Heart right ventricle (tissue), 16 donors: ENCODE measurements at regions not wholly inside any gene's neighbourhood (a gene's known extent, or its start where the extent isn't known, plus 50 kb on each side); places are given as distances from the start of the nearest gene placed in this dataset.

Experiments used
- ATAC-seq, 8 donors: fragments of 200-7000 bp; cut with Tn5 transposase; one replicate each; pipeline ENCODE4 v1.9.1; 2020; ENCODE audit warnings: mild to moderate bottlenecking in 8 of 8, moderate library complexity in 8 of 8, moderate number of reproducible peaks in 1 of 8
- DNase-seq, 2 donors: peaks; one replicate each; pipeline ENCODE4 v3.0.0-alpha.2; 2020
- H3K27ac ChIP-seq, 10 donors: fragments of 200-600 bp; sonication (generic) in 2 of 10; one replicate each; pipeline versions ENCODE4 v1.5.0 to v1.8.0; 2020 to 2022; ENCODE audit warnings: mild to moderate bottlenecking in 3 of 10
- H3K27me3 ChIP-seq, 7 donors: fragments of 200-600 bp; one replicate each; pipeline ENCODE4 v1.8.0; 2021 to 2022; ENCODE audit warnings: mild to moderate bottlenecking in 2 of 7
- H3K36me3 ChIP-seq, 9 donors: fragments of 200-600 bp; sonication (generic) in 1 of 9; one replicate each; pipeline versions ENCODE4 v1.5.0 to v1.8.0; 2020 to 2022; ENCODE audit warnings: mild to moderate bottlenecking in 2 of 9
- H3K4me1 ChIP-seq, 9 donors: fragments of 200-600 bp; sonication (generic) in 1 of 9; one replicate each; pipeline versions ENCODE4 v1.5.0 to v1.8.0; 2020 to 2022; ENCODE audit warnings: mild to moderate bottlenecking in 4 of 9
- H3K4me3 ChIP-seq, 10 donors: fragments of 200-600 bp; sonication (generic) in 2 of 10; one replicate each; pipeline versions ENCODE4 v1.5.0 to v1.8.0; 2020 to 2022; ENCODE audit warnings: mild to moderate bottlenecking in 7 of 10, moderate library complexity in 2 of 10
- H3K9me3 ChIP-seq, 11 donors: fragments of 200-600 bp in 10 of 11; sonication (generic) in 2 of 11; one replicate each; pipeline versions ENCODE4 v1.5.0 to v1.8.0; 2013 to 2022; ENCODE audit warnings: mild to moderate bottlenecking in 2 of 11, control low read depth in 1 of 11, moderate library complexity in 1 of 11
- WGBS, 2 donors: extraction: QIAGEN DNeasy Blood & Tissue Kit; methylation state at CpG; one replicate each; pipeline ENCODE4 v1.1.7; 2013; ENCODE audit warnings: inconsistent platforms in 1 of 2; 5-methylcytosine and 5-hydroxymethylcytosine counted together
- intact Hi-C, 10 donors: fragments of 100-400 bp; cut with DNase I; formaldehyde crosslinking; loops; one replicate each; pipeline versions ENCODE4 v1.11.1 to v1.14.2; 2022
- TF ChIP-seq, protein P1 (sequence below), 9 donors: fragments of 200-600 bp; sonication (generic) in 2 of 9; IDR thresholded peaks; one replicate each; pipeline versions ENCODE4 v1.5.0 to v1.8.0; 2021 to 2022; ENCODE audit warnings: antibody characterized with exemption in 9 of 9, mild to moderate bottlenecking in 5 of 9, moderate library complexity in 1 of 9
- donor health status: Arrhythmogenic right ventricular cardiomyopathy.
- donor health status: ischemic (EF 13 %, LVEDD 7.1; RV severe dilation, severe dysfunction).
- donor health status: healthy with polysubstance abuse.
- donor health status: DM: no; HTN: yes; CAD: no.
- donor health status: DM: no; HTN: no; CAD: no.
- donor health status: ischemic (EF 25% LVEDD 6.9; RV normal size, moderate dysfunction).
- donor health status: ischemic (EF 25% LVEDD 5.7; RV mildly dilated, moderate dysfunction).
- donor health status: healthy.
- donor health status: DM: yes; HTN: yes; CAD: no.
- donor health status: Ischemic cardiomyopathy.
- donor health status: ischemic (EF 35%, LVEDD 5.7; RV mildly dilated, moderate dysfunction).
- donor health status: nonischemic (EF 11% LVEDD 7.7; RV severe dilation, severe dysfunction).
- donor health status: DM: yes; HTN: yes; CAD: no.
- donor health status: PGD.
- donor health status: ischemic (EF 29% LVEDD 5.4; RV normal size, mild dysfunction).
- donor health status: nonischemic (EF 23%, LVEDD 6.1; RV moderate dilation, normal function).

DNA sequence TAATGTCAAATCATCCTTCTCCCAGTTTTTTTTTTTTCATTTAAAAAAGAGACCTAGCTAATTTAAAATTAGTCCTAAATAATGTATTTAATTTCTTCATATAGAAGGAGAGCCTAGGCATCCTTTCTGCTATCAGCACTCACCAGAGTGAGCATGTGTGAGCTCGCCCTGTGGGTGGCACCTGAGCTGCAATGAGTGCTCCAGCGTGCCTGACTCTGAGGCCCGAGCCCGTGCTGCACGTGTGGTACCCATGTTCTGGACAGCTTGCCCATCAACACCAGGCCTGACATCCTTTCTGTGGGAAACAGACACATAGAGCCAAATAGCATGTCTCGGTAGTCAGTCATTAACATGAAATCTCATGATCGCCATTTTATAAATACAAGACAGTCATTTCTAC lies 381.4 kb downstream of the DTWD2 start:
- no peaks in the 10 kb centered on the region for H3K27me3 ChIP-seq
- ATAC-seq (no peak), DNase-seq (no peak)
- TF ChIP-seq, protein P1, sequence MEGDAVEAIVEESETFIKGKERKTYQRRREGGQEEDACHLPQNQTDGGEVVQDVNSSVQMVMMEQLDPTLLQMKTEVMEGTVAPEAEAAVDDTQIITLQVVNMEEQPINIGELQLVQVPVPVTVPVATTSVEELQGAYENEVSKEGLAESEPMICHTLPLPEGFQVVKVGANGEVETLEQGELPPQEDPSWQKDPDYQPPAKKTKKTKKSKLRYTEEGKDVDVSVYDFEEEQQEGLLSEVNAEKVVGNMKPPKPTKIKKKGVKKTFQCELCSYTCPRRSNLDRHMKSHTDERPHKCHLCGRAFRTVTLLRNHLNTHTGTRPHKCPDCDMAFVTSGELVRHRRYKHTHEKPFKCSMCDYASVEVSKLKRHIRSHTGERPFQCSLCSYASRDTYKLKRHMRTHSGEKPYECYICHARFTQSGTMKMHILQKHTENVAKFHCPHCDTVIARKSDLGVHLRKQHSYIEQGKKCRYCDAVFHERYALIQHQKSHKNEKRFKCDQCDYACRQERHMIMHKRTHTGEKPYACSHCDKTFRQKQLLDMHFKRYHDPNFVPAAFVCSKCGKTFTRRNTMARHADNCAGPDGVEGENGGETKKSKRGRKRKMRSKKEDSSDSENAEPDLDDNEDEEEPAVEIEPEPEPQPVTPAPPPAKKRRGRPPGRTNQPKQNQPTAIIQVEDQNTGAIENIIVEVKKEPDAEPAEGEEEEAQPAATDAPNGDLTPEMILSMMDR (IDR thresholded peaks at IDR 0.05) = no peak
- intact Hi-C loops = no loop called here
- no peak overlapping the region for H3K27ac ChIP-seq
- 79 to 80% methylated on average over 7 of the region's 7 CpGs for WGBS, 2 donors
- no peaks in the 10 kb centered on the region for H3K4me1 ChIP-seq
- H3K9me3 ChIP-seq = peaks cover 0 to 7% (median 0%) of the 10 kb centered on the region in 11 donors
- no peak overlapping the region for H3K4me3 ChIP-seq
- no peaks in the 10 kb centered on the region for H3K36me3 ChIP-seq

DNA sequence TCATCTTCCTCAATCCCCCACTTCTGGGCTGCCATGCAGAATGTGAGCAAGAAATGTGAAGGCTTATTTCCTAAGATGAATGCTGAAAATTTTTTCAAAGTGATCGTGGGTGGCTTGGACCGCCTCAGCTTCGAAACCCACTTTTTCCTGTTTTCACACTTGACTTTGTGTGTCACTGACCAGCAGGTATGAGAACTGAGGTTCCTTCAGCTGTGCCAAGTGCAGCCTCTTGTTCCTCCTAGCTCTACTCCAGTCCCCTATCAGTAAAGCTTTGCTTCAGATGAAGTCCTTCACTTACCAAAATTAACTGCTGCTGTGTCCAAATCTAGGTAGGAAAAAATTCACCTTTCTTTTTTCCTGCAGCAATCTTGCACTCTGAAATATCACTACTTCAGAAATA lies 382.6 kb downstream of the DTWD2 start:
- 85 to 91% methylated on average over 3 of the region's 3 CpGs for WGBS, 2 donors
- intact Hi-C loops = no loop called here
- no peak for ATAC-seq

DNA sequence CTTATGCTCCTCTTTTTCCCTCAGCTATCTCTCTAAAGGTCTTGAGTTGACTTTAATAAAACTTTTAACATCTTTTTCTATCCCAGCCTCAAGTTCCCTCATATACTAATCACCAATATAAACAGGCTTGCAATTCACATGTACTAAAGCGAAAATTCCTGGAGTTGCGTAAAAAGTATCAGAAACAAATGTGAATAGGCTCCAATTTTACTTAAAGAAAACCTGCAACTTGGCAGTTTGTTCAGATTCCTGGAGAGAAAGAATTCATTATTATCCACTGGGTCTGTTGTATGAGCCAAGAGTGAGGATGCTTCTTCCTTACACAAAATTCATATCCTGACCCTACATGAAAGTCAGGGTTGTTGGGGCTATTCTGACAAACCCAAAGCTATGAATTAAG lies 384.2 kb downstream of the DTWD2 start:
- WGBS, 2 donors = 50 to 58% methylated on average over 2 of the region's 2 CpGs
- no peak overlapping the region for H3K27ac ChIP-seq
- ATAC-seq (no peak), DNase-seq (no peak)
- TF ChIP-seq, protein P1 (IDR thresholded peaks at IDR 0.05) = no peak
- no peaks in the 10 kb centered on the region for H3K27me3 ChIP-seq
- no peak overlapping the region for H3K4me3 ChIP-seq
- no peaks in the 10 kb centered on the region for H3K9me3 ChIP-seq
- intact Hi-C loops = no loop called here
- H3K36me3 ChIP-seq = no peaks in the 10 kb centered on the region
- no peaks in the 10 kb centered on the region for H3K4me1 ChIP-seq

More for the DNA sequence above, 382.6 kb downstream of the DTWD2 start:
- no peaks in the 10 kb centered on the region for H3K36me3 ChIP-seq
- TF ChIP-seq, protein P1 (IDR thresholded peaks at IDR 0.05) = no peak
- no peaks in the 10 kb centered on the region for H3K9me3 ChIP-seq
- DNase-seq = no peak
- no peaks in the 10 kb centered on the region for H3K4me1 ChIP-seq
- H3K27me3 ChIP-seq = no peaks in the 10 kb centered on the region
- no peak overlapping the region for H3K27ac ChIP-seq
- H3K4me3 ChIP-seq = no peak overlapping the region

DNA sequence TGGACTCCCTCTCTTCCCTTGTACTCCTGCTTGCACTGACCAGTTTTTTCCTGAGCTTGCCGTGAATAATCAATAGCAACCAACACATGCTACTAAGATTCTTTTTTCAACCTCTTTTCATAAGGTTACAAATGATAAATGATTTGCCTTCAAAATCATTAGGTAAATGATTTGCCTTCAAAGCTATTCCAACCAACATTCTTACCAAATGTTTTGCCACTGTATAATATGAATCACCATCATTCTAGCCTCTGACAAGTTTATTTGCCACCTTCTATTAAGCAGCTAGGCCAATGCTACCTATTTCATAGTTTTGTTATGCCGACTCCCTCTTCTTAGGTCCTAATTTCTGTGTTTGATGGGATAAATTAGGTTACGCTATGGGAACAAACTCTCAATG lies 385.1 kb downstream of the DTWD2 start:
- H3K4me1 ChIP-seq = no peaks in the 10 kb centered on the region
- intact Hi-C loops = no loop called here
- no peak overlapping the region for H3K4me3 ChIP-seq
- DNase-seq = no peak
- H3K27me3 ChIP-seq = no peaks in the 10 kb centered on the region
- no peak overlapping the region for H3K27ac ChIP-seq
- H3K36me3 ChIP-seq = no peaks in the 10 kb centered on the region
- no peaks in the 10 kb centered on the region for H3K9me3 ChIP-seq
- TF ChIP-seq, protein P1 (IDR thresholded peaks at IDR 0.05) = no peak
- WGBS, 2 donors = 92 to 95% methylated on average over 3 of the region's 3 CpGs
- no peak for ATAC-seq

DNA sequence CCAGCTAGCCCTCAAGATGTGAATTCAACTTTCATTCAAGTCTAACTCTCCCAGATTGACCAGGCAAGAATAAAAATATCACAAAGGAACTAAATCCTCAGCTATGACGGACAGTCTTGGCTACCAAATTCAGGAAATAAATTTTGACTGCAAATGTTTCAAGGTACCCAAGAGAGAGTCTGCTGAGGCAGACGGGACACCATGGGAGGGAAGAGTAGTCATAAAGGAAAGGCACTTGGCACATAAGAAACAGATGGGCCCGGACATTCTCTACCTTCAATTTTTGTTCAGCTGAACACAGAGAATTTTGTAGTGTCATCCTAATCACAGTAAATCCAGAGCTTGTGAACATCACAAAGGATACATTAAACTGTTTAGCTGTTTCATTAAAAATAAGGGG lies 390.0 kb downstream of the DTWD2 start:
- DNase-seq (no peak), ATAC-seq (no peak)
- no peak overlapping the region for H3K4me3 ChIP-seq
- no peaks in the 10 kb centered on the region for H3K36me3 ChIP-seq
- no peaks in the 10 kb centered on the region for H3K9me3 ChIP-seq
- TF ChIP-seq, protein P1 (IDR thresholded peaks at IDR 0.05) = no peak
- no peak overlapping the region for H3K27ac ChIP-seq
- intact Hi-C loops = no loop called here
- WGBS, 2 donors = 82 to 91% methylated on average over 3 of the region's 3 CpGs
- no peaks in the 10 kb centered on the region for H3K4me1 ChIP-seq
- H3K27me3 ChIP-seq = no peaks in the 10 kb centered on the region
